ENCODE measurements at regions not wholly inside any gene's neighbourhood (a gene's known extent, or its start where the extent isn't known, plus 50 kb on each side); places are given as distances from the start of the nearest gene placed in this dataset.

GRCh38 chr12:126488806-126489205, 1423.6 kb downstream of the AACS start:
- FAIRE-seq = no peak
- no peak for DNase-seq (ENCODE audit: low spot score in 2 of 2)

DNA sequence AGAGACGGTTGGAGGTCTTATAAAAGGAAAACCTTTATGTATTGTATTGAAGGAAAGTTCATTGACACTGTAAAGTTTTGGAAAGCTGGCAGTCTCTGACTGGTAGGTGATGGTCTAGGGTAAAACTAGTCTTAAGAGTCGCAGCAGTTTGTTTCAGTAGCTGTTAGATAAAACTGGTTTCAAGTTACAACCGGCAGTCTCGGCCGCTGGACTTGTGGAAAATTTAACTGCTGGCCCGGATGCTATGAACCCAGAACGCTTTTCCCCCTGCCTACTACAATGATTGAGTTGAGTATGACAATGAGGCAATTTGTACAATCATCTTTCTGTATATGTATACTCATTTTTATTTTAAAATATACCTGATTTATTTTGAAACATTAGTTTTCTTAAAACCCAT, 1426.9 kb downstream of the AACS start:
- no peak for DNase-seq (ENCODE audit: low spot score in 2 of 2)
- no peak for FAIRE-seq

DNA sequence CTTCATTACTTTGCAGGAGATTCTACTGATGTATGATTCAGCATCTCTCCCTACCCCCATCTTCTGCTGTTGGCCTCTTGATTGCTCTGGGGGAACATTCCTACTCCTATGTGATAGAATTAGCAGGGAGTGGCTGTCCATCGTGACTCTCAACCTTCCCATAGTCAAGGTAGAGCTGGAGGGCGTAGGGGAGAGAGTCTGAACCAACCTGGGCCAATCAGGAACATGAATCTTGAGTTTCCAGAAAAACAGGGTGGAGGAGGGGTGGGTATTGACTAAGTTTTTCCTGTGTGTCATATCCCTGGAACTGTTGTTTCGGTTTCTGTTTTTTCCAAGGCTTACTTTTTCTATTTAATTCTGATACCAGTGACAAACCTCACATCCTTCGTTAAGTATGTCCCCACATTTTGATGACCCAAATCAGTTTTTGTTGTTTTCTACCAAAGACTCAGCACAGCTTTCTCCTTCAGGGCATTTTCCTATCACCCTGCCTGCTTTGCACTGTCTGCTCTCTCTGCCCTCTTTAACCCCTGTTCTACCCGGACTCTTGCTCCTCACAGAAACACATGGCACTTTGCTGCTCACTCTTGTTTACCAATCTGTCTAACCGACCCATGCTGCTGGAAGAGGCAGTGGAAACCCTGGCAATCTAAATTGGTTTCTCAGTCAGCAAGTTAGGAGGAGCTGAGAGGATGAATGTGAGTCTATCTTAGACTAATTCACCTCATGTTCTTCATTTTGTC, 1428.3 kb downstream of the AACS start:
- DNase-seq (ENCODE audit: low spot score in 2 of 2) (no peak), FAIRE-seq (no peak)

GRCh38 chr12:126496201-126496600, 1431.0 kb downstream of the AACS start:
- FAIRE-seq (no peak), DNase-seq (ENCODE audit: low spot score in 2 of 2) (no peak)

DNA sequence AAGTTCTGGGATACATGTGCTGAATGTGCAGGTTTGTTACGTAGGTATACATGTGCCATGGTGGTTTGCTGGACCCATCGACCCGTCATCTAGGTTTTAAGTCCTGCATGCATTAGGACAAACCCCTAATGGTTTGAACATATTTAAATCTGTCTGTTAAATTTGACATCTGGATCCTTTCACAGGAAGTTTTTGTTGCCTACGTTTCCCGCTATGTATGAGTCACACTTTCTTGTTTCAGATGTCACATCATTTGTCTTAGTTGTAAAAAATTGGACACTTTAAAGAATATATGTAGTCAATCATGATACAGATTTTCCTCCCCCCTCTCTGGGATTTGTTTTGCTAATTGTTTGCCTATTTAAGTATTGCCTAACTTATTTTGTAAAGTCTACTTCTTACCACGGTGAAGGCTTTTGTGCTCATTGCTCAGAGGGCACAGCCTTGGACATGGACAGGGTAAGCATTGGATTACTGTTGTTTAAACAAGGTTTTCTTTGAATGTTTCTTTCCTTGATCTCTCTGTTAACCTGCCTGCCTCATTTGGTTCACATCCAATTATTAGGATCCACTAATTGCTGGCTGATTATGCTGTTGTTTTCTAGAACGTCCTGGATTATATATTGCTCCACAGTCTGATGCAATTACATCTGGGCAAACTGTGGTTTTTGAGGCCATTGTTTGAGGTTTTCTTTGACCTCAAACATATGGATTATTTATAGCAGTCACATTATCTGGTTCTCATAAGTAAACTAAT, 1441.4 kb downstream of the AACS start:
- FAIRE-seq = no peak
- DNase-seq (ENCODE audit: low spot score in 2 of 2) = no peak

GRCh38 chr12:126507231-126507630, 1442.0 kb downstream of the AACS start:
- DNase-seq (ENCODE audit: low spot score in 2 of 2) = no peak
- no peak for FAIRE-seq

DNA sequence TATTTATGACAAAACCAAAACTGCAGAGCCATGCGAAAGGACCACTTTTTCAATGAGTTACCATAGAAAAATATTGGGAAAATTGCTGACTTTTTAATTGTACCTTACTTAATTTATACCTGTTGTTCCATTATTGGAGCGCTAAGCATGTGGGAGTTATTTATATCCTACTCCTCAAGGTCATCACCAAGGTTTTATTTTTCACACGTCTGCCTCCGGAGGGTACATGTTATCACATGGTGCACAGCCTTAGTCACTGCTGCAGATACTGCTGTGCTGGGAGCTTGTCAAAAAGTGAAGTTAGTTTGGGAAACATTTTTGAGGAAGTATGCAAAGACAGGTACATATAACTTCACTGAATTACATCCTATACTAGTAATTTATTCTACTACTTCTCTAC, 1444.3 kb downstream of the AACS start:
- DNase-seq (ENCODE audit: low spot score in 2 of 2) = no peak
- FAIRE-seq = no peak

GRCh38 chr12:126510630-126511029, 1445.4 kb downstream of the AACS start:
- no peak for FAIRE-seq
- DNase-seq (ENCODE audit: low spot score in 2 of 2) = no peak

DNA sequence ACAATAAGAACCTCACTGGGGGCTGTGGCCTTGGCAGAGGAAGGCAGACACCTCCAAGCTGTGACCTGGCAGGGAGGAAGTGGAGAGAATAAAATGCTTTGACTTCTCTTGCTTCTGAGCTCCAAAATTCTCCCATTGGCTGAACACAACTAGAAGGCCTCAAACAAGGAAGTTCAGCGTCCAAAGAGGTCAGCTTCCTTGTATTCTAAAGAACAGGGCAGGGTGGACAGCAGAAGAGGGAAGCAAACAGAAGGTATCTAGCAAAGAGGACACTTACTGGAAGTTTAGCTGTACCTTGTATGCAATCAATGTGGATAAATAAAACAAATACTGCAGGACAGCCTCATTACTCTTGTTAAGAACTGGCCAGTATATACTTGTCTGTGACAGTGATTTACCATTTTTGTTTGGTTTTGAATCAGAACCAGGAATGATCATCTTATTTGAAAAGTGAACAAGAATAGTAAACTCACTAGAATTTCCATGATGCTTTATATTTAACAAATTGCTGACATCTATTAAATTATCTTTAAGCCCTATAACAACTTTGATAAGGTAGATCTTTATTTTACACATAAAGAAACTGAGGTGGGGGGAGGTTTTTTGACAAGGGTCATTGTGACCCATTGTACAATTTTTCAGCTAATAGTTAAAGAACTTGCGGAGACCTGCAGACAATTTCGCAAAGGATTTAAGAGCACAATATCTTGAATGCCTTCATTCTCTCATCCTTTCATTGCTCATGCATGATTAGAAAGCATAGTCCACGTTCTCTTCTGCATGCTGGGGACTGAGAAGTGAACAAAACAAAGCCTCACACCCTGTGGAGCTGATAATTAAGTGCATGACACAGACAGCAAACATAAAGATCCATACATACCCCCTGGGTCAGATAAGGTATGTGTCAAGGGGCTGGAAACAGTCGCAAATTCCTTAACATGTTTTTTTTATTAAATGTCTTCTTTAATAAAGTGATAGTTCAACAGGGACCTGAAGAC, 1448.0 kb downstream of the AACS start:
- no peak for DNase-seq (ENCODE audit: low spot score in 2 of 2)
- no peak for FAIRE-seq

DNA sequence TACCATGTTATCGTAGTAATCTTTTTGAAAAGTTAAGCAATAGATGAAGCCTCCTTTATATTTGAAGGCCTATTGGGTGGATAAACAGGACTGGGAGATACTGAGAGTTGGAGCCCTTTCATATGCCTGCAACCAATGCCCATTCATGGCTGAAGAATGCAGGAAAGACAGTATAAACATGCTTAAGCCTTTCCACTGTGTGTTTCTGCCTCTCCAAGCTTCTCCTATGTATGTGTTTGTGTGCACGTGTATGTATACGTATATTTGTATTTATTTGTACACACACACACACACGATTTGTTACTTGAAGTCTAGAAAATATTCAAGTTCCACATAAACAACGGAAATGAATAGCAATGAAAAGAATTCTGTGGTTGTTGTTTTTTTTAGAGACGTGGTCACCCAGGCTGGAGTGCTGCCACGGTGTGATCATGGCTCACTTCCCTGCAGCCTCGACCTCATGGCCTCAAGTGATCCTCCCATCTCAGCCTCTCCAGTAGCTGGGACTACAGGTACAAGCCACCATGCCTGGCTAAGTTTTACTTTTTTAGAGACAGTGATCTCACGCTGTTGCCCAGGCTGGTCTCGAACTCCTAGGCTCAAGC, 1453.5 kb downstream of the AACS start:
- FAIRE-seq (no peak), DNase-seq (ENCODE audit: low spot score in 2 of 2) (no peak)

GRCh38 chr12:126519833-126520232, 1454.6 kb downstream of the AACS start:
- no peak for DNase-seq (ENCODE audit: low spot score in 2 of 2)
- FAIRE-seq = no peak

GRCh38 chr12:126523891-126524290, 1458.7 kb downstream of the AACS start:
- FAIRE-seq (no peak), DNase-seq (ENCODE audit: low spot score in 2 of 2) (no peak)

DNA sequence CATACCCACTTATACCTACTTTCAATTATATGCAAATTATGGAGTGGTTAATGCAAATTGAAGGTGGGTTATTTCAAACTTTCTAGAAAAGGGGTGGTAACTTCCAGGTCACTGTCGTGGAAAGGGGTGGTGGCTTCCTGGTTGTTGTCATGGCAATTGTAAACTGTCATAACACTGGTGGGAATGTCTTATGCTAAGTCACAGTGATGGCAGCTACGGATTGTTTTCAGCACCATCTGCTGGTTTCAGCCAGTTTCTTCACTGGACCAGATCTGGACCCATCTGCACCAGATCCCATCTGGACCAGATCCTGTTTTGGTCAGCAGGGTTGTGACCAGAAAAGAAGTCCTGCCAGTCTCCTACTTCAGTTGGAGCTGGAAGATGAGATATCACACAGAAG, 1469.3 kb downstream of the AACS start:
- FAIRE-seq (no peak), DNase-seq (ENCODE audit: low spot score in 2 of 2) (no peak)

GRCh38 chr12:126534942-126535341, 1469.7 kb downstream of the AACS start:
- FAIRE-seq = no peak

DNA sequence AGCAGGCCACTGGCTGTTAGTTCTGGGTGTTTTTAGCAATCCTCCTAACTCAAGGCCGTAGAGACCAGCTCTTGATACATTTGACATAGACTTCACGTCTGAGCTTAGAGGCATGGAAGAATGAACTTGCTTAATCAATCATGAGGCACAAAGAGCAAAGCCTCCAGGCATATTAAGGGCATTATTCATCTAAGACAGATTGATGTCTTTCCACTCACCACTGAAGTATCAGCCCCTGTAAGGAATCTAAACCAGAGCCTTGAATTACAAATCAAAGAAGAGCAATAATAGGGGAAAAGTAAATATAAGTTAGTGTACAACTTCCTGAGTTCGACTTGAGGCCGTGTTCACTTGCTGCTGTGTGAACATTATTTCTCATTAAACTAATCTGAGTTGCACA, 1470.7 kb downstream of the AACS start:
- DNase-seq (ENCODE audit: low spot score in 2 of 2) (no peak), FAIRE-seq (no peak)

More at GRCh38 chr12:126534942-126535341, 1469.7 kb downstream of the AACS start:
- no peak for DNase-seq (ENCODE audit: low spot score in 2 of 2)

GRCh38 chr12:126537961-126538530, 1472.8 kb downstream of the AACS start:
- FAIRE-seq (no peak), DNase-seq (ENCODE audit: low spot score in 2 of 2) (no peak)

DNA sequence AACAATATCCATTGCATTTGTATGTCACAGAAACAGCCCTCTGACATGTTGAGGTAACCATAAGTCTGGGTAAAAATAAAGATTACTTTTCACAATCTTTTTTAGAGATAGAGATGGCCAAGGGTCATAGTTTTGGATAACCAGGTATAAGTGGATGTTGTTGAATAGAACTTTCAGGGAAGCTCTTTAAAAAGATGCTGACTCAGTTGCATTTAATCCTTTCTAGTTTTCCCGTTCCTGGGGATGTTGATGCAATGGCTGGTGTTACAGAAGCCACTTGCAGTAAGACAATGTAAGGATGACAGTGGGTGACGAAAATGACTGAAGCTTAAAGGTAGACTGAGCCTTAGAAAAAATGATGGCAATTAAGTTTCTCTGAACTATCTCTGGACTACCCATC, 1473.7 kb downstream of the AACS start:
- FAIRE-seq (no peak), DNase-seq (ENCODE audit: low spot score in 2 of 2) (no peak)

- no peak for DNase-seq (ENCODE audit: low spot score in 2 of 2)
- no peak for FAIRE-seq
Measured at GRCh38 chr12:126545411-126545810, 1480.2 kb downstream of the AACS start.

- FAIRE-seq = no peak
- DNase-seq (ENCODE audit: low spot score in 2 of 2) = no peak
Measured at GRCh38 chr12:126547905-126548304, 1482.7 kb downstream of the AACS start.

- DNase-seq (ENCODE audit: low spot score in 2 of 2) (no peak), FAIRE-seq (no peak)
Measured at GRCh38 chr12:126551869-126552268, 1486.6 kb downstream of the AACS start.

All from frontal cortex (tissue), 3 donors.